KOPT-K1 (cell line): ENCODE measurements at regions not wholly inside any gene's neighbourhood (a gene's known extent, or its start where the extent isn't known, plus 50 kb on each side); places are given as distances from the start of the nearest gene placed in this dataset.

ENCODE experiments used
- H3K27ac ChIP-seq: fragments of 200-600 bp; sonication (generic); 2 replicates; pipeline ENCODE4 v1.5.1; 2016; ENCODE audit warnings: antibody characterized with exemption, mild to moderate bottlenecking, low read depth, low read length; ENCODE audit not compliant: poor library complexity, severe bottlenecking
- H3K36me3 ChIP-seq: fragments of 200-600 bp; sonication (generic); 2 replicates; pipeline ENCODE4 v1.5.1; 2017; ENCODE audit warnings: antibody characterized with exemption, mild to moderate bottlenecking, low read length, moderate library complexity; ENCODE audit not compliant: insufficient read depth
- H3K9me3 ChIP-seq: fragments of 200-600 bp; sonication (generic); 2 replicates; pipeline ENCODE4 v1.5.1; 2017; ENCODE audit warnings: antibody characterized with exemption, low read length, mild to moderate bottlenecking; ENCODE audit not compliant: insufficient read depth, poor library complexity, severe bottlenecking

DNA sequence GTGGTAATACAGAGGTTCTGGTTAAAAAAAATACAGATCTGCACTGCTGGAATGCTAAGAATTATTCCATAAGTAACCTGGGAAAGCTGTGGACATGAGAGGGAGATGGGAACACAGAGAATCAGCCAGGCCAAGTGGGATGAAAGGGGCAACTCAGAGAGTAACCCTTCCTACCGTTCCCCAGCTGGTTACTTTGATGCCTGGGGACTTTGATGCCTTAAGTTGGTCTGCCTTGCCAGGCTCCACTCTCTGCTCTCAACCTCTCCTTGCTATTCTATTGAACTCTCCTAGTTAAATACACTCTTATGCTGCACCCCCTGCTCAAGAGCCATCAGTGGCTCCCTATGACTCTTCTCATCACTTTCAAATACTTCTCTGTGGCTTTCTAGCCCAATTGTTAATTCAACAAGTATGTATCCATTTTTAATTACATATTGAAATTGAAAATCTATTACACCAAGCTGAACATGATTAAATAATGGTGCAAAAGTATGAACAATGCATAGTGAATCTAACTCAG is 315.5 kb downstream of the TLE3 start:
- no peaks in the 10 kb centered on the region for H3K36me3 ChIP-seq
- no peak overlapping the region for H3K27ac ChIP-seq
- H3K9me3 ChIP-seq: no peaks in the 10 kb centered on the region

DNA sequence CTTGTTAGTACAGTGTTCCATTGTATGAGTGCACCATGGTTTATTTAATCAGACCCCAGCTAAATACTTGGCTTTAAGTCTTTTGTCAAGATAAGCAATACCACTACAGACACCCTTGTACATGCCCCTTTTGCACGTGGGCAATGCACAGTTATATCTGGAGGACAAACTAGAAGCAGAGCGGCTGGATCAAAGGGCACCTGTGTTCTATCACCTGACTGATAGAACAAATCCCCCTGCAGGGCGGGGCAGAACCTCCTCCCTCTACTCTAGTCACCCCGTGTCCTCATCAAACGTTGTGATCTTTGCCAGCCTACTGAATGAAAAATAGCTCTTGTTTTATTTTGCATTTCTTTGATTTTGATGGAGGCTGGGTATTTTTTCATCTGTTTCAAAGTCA is 314.9 kb downstream of the TLE3 start:
- H3K36me3 ChIP-seq: no peaks in the 10 kb centered on the region
- no peaks in the 10 kb centered on the region for H3K9me3 ChIP-seq
- H3K27ac ChIP-seq: no peak overlapping the region

DNA sequence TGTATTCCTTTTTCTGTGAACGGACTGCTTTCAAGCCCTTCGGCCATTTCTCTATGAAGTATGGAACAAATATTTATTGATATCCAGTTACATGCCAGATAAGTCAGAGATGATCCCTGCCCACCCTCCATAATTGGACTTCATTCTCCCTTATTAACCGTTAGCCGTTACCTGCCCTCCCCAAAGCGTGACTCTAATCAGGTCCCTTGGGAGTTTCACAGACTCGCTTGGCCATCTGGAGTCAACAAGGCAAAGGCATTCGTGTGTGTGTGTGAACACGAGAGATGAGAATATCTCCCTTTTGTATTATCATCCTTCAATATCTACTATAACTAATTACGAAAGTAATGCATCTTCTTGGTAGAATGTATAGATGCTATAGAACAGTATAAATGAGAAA is 314.5 kb downstream of the TLE3 start:
- Histone ChIP-seq H3K27ac (no peak overlapping the region), H3K36me3 (no peaks in the 10 kb centered on the region), H3K9me3 (no peaks in the 10 kb centered on the region)

DNA sequence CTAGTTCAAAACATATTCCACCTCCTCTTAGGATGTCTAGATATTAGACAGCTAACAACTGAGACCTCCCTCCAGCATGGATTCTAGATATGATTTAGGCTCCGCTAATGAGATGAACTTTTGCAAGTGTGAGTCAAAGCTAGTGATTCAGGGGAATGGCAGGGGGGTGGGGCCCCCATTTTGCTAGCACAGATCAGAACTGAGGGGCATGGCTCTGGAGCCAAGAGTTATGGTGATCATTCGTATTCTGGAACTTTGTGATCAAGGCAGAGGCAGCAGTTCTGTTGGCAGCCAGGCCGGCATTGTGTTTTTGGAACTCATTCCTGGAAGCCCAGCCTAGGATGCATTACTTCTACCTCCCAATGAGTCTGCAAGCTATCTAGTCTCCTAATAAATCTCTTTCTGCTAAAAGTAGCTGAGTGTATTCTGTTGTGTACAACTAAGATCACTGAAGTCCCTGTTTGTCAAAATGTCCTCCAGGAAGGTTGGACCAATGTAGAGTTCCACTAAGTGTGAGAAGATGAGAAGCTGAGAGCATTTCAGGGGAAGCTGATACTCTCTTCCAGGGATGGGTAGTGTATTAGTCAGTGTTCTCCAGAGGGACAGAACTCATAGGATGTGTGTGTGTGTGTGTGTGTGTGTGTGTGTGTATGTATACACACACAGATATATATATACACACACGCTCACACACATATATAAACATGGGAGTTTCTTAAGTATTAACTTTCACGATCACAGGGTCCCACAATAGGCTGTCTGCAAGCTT is 312.7 kb downstream of the TLE3 start:
- Histone ChIP-seq H3K36me3 (no peaks in the 10 kb centered on the region), H3K27ac (no peak overlapping the region), H3K9me3 (no peaks in the 10 kb centered on the region)

DNA sequence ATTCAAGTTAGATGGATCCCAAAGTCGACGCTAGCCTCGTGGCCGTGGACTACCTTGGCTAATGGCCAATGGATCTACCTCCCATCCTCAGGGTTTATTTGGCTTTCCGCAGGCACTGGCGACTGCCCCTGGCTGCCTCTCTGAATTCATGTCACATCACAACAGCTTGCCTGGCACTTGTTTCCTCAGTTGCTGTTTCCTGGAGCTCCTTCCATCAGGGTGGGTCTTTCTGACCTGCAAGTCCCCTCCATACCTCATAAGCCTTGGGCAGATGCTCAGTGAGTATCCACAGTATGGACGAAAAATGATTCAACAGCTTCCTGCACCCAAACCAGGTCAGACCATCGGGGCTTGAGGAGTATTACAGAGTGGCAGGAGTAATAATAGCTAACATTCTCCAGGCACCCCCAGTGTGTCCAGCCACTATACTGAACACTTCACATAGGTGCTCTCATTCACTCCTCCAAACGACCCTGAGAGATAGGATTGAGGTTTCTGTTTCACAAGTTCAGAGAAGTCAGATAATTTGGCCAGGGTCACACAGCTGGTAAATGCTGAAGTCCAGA is 311.5 kb downstream of the TLE3 start:
- H3K9me3 ChIP-seq: no peaks in the 10 kb centered on the region
- H3K36me3 ChIP-seq: no peaks in the 10 kb centered on the region
- no peak overlapping the region for H3K27ac ChIP-seq

DNA sequence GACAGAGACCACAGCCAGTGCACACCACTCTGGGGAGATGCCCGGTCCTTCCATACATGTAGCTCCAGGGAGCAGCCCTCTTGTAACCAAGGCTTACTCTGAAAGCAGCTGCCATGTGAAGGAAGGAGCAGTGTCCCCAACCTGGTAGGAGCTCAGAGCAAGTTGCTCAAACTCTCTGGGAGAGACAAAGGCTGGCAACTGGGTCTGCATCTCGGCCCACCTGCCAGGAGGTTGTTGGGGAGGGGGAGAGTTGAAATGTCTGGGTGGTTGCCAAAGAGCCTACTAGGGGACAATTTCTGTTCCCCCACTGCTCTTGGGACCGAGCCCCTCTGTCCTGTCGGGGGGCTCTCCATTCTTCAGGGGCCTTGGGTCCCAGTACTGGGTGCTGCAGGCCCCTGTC is 309.9 kb downstream of the TLE3 start:
- Histone ChIP-seq H3K27ac (no peak overlapping the region), H3K9me3 (no peaks in the 10 kb centered on the region), H3K36me3 (no peaks in the 10 kb centered on the region)

DNA sequence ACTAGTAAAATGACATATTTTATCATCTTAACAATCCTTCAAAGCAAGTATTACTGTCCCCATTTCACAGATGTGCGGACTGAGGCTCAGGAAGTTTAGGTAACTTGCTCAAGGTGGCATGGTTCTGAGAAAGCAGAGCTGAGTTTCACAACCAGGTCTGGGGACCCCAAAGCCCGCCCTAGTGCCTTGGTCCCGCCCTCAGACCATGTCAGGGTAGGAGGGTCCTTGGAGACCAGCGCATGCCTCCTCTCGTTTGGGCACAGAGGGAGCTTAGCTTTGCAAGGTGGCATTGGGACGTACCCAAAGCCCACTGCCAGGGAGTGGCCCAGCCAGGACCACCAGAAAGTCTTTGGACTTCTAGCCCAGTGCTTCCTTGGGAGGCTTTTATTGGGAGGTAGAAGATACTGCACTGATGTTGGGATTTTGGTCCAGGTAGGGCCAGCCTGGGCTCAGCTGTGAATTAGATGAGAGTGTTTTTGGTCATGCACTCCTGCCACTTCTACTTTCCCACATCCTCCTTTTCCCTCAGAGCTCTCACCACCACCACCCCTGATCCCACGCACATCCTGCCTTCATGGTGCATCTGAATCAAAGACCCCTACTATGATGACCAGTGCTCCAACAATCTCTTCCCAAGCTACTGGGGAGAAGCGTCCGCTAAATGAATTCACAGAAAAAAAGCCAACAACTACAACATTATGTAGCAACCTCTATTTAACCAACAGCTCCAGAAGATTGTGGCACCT is 307.9 kb downstream of the TLE3 start:
- Histone ChIP-seq H3K27ac (no peak overlapping the region), H3K36me3 (no peaks in the 10 kb centered on the region), H3K9me3 (no peaks in the 10 kb centered on the region)

DNA sequence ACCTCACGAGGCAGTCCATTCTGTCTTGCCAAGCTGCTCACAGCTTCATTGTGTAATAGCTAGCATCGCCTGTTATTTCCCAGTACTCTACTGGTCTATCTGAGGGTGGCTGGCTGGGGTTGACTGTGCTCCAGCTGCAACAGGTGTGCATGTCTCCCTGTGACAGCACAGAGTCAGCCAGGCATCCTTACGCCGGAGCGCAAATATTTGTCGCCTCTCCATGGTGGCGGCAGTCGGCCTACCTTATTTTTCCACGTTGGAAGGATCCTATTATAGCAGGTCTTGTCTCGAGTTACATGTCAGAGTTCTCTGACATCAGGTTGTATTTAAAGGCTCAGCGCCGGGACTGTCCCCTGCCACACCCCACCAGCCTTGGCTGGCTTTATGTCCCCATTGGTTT is 307.1 kb downstream of the TLE3 start:
- no peaks in the 10 kb centered on the region for H3K9me3 ChIP-seq
- H3K27ac ChIP-seq: no peak overlapping the region
- H3K36me3 ChIP-seq: no peaks in the 10 kb centered on the region

DNA sequence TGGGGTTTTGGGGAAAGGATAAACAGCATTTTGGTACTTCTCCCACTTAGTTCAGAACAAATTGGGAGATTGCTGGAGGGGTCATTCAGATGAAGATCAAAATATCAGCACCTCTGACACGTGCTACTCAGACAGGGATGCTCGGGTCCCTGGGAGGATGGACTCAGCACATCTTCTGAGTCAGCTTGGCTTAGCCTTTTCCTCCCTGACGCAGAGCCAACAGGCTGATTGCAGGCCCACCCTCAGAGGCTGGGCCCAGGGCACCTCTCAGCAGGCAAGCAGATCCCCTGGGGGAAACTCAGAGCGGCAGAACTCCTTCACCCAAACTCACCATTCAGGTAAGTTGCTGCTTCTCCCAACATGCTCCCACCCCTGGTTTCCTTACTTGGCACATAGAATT is 304.9 kb downstream of the TLE3 start:
- no peaks in the 10 kb centered on the region for H3K9me3 ChIP-seq
- H3K36me3 ChIP-seq: no peaks in the 10 kb centered on the region
- no peak overlapping the region for H3K27ac ChIP-seq

DNA sequence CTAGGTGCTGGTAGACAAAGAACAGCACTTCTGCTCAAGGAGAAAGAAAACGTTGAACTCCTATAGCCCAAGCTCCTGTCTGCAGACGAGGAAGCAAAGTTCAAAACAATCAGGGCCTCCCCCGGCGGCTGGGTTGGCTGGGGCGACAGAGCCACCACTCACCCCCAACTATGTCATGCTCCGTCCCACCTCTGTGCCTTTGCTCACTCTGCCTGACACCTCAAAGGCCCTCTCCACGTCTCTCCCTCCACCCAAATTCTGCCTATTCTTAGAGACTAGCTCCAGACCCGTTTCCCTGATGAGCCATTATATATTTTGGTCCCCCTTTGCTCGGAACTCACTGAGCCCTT is 304.3 kb downstream of the TLE3 start:
- no peaks in the 10 kb centered on the region for H3K36me3 ChIP-seq
- H3K9me3 ChIP-seq: no peaks in the 10 kb centered on the region
- H3K27ac ChIP-seq: no peak overlapping the region

DNA sequence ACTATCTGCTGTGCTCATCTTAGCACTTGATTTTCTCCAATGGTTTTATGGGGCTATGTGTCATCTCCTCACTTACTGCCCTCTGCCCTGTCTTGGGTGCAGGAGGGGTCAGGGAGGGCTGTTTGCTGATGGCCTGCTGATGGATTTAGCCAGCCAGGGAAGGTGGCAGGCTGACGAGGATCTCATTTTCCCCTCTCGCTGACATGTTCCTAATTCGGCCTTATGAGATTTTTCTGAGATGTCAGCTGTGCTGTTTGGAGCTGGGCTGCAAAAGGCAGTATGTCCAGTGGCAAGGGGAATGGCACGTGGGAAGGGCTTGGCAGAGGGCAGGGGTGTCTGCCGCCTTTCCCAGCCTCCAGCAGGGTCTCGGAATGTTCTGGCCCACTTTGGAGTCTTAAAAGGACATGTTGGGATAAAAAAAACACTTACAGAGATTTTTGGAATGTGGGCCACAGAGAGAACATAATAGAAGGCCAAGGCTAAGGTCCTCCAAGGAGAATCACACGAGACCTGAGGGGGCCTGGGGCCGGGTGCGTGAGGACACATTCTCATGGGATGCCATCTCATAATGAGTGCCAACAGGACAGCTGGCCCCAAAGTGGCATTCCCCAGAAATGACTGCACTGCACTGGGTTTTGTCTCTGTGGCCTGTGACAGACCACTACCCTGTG is 303.8 kb downstream of the TLE3 start:
- H3K27ac ChIP-seq: no peak overlapping the region
- no peaks in the 10 kb centered on the region for H3K9me3 ChIP-seq
- H3K36me3 ChIP-seq: no peaks in the 10 kb centered on the region

DNA sequence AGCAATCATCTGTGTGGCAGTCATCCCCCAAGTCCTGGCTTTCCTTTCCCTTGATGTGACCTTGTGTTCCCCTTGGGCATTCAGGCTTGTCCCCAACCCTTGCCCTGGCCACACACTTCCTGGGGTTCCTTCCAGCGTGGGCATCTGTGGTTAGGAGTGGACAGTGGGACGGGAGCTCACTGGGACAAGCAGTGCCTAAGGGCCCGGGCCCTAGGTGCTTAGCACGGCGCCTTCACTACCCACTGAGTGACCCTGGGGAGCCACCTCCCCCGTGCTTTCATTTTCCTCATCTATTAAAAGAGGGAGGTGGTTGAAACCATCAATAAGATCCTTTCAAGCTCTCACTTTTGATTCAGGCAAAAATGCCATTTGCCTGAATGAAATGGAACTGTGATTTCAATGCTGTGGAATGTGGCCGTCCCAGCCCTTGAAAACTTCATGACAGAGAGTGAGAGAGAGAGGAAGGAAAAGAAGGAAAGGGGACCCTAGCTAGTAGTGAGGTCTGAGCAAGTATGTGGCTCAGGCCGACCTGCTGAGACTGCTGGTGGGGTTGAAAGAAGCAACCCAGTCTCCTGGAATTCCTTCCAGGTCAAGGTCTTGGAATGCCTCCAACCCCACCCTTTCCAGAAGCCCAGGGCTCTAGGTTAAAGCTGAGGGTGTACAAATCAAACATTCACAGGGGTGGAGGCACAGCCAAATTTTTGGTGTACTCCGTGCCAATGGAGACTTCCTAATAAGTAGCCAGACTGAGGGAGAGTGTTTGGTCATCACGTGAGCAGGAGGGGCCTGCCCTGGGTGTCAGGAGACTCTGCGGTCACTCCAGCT is 302.9 kb downstream of the TLE3 start:
- no peaks in the 10 kb centered on the region for H3K36me3 ChIP-seq
- H3K27ac ChIP-seq: no peak overlapping the region
- H3K9me3 ChIP-seq: no peaks in the 10 kb centered on the region

DNA sequence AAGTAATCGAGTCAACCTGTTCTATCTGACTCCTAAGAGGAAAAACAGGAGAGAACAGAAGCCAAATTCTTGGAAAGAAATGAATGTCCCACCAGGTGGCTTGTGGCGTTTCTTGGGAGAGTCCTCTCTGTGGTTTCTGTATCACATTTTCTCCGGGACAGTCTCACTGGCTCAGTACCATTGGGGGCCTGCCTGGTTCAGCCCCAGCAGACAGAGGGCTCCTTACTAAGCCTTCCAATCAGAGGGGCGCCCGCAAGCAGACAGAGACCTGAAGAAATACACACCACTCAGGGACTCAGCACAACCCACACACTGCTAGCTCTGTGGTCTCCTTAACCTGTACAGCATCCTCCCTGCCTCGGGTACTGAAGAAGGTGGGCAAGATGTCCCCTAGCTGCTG is 302.1 kb downstream of the TLE3 start:
- Histone ChIP-seq H3K9me3 (no peaks in the 10 kb centered on the region), H3K36me3 (no peaks in the 10 kb centered on the region), H3K27ac (no peak overlapping the region)

DNA sequence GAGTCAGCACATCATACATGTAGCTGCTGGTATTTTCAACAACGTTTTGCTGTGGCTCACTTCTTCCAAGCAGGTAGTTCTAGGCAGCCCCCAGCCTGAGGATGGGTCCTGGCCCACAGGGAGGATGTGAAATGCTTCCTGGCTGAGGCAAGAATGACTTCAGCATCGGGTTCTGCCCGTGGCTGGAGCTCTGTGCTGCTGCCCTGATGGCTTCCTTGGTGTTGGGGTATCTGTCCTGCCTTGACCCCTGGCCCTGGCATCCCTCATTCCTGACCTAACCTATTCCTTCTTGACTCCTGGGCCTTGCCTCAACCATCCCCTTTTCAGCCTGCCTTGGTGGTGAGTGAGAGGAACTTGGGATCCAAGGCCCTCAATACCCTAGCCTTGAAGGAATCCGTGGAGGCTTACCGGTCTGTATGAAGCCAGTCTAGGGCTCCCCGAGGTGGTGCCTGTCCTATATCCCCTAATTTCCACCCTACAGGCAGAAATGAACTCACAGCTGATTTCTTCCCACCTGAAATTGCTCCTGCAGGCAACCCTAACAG is 300.6 kb downstream of the TLE3 start:
- H3K36me3 ChIP-seq: no peaks in the 10 kb centered on the region
- H3K27ac ChIP-seq: no peak overlapping the region
- H3K9me3 ChIP-seq: no peaks in the 10 kb centered on the region
